C4-2B (cell line): ENCODE measurements at regions not wholly inside any gene's neighbourhood (a gene's known extent, or its start where the extent isn't known, plus 50 kb on each side); places are given as distances from the start of the nearest gene placed in this dataset.

ENCODE experiments used
- ZFX ChIP-seq: fragments of 450-650 bp; IDR thresholded peaks from 2 replicates; pipeline ENCODE4 v1.6.1; 2017
- TF ChIP-seq, protein P1 (sequence below): fragments of 450-650 bp; conservative IDR thresholded peaks from 2 replicates; pipeline ENCODE4 v1.5.1; 2017; ENCODE audit warnings: mild to moderate bottlenecking

DNA sequence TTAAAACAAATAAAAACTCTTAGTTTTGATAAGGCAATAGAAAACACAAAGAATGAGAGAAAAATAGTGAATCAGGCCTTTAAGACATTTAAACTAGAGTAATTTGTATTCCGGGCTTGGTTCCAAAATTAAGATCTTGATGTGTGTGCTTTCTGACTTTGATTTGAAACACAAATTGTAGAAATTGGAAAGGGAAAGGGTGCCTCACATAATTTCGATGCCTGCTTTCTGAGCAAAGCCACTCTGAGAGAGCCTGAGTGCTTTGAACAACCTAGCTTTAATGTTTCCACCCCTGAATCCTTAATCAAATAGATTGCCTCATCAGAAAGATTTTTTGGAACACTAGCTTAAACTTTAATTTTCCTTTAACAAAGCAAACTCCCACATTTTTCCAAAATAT lies 666.8 kb downstream of the PCDH18 start:
- TF ChIP-seq ZFX, result no peak
- TF ChIP-seq, protein P1, sequence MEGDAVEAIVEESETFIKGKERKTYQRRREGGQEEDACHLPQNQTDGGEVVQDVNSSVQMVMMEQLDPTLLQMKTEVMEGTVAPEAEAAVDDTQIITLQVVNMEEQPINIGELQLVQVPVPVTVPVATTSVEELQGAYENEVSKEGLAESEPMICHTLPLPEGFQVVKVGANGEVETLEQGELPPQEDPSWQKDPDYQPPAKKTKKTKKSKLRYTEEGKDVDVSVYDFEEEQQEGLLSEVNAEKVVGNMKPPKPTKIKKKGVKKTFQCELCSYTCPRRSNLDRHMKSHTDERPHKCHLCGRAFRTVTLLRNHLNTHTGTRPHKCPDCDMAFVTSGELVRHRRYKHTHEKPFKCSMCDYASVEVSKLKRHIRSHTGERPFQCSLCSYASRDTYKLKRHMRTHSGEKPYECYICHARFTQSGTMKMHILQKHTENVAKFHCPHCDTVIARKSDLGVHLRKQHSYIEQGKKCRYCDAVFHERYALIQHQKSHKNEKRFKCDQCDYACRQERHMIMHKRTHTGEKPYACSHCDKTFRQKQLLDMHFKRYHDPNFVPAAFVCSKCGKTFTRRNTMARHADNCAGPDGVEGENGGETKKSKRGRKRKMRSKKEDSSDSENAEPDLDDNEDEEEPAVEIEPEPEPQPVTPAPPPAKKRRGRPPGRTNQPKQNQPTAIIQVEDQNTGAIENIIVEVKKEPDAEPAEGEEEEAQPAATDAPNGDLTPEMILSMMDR, result no peak
